Astrocyte (in vitro differentiated cells and primary cell): ENCODE measurements at regions not wholly inside any gene's neighbourhood (a gene's known extent, or its start where the extent isn't known, plus 50 kb on each side); places are given as distances from the start of the nearest gene placed in this dataset.

Source experiments
- DNase-seq: peaks from one replicate; pipeline ENCODE4 v3.0.0-alpha.2; 2010; ENCODE audit warnings: low read depth
- FAIRE-seq: peaks from 2 replicates; lab custom pipeline; 2011; peaks lifted over from hg19 to GRCh38; lab: Jason Lieb, UNC
- H2AFZ ChIP-seq: 2 replicates; pipeline ENCODE4 v1.6.0; 2012; ENCODE audit warnings: low read depth, low read length, inconsistent platforms
- H3K27ac ChIP-seq: 2 replicates; pipeline ENCODE4 v1.5.1; 2011; ENCODE audit warnings: low read depth, low read length, inconsistent platforms
- H3K27me3 ChIP-seq: 2 replicates; pipeline ENCODE4 v1.6.0; 2011; ENCODE audit warnings: low read length, inconsistent platforms; ENCODE audit not compliant: insufficient read depth
- H3K36me3 ChIP-seq: 2 replicates; pipeline ENCODE4 v1.5.1; 2011; ENCODE audit warnings: low read length, inconsistent platforms; ENCODE audit not compliant: insufficient read depth
- H3K4me1 ChIP-seq: 2 replicates; pipeline ENCODE4 v1.5.1; 2011; ENCODE audit warnings: low read length, inconsistent platforms; ENCODE audit not compliant: insufficient read depth
- H3K4me2 ChIP-seq: 2 replicates; pipeline ENCODE4 v1.6.0; 2012; ENCODE audit warnings: low read length, inconsistent platforms
- H3K4me3 ChIP-seq: 2 replicates; pipeline ENCODE4 v1.5.1; 2011; ENCODE audit warnings: low read depth, mild to moderate bottlenecking, low read length, inconsistent platforms; ENCODE audit not compliant: insufficient read depth
- H3K79me2 ChIP-seq: 2 replicates; pipeline ENCODE4 v1.6.0; 2012; ENCODE audit warnings: mild to moderate bottlenecking, low read length, inconsistent platforms; ENCODE audit not compliant: insufficient read depth
- H3K9ac ChIP-seq: 2 replicates; pipeline ENCODE4 v1.6.0; 2012; ENCODE audit warnings: mild to moderate bottlenecking, low read length, inconsistent platforms
- H3K9me3 ChIP-seq: 2 replicates; pipeline ENCODE4 v1.5.1; 2012; ENCODE audit warnings: low read depth, mild to moderate bottlenecking, low read length, inconsistent platforms; ENCODE audit not compliant: insufficient read depth
- H4K20me1 ChIP-seq: 2 replicates; pipeline ENCODE4 v1.6.0; 2012; ENCODE audit warnings: low read length, inconsistent platforms; ENCODE audit not compliant: insufficient read depth
- H3K27ac Mint-ChIP-seq: one replicate; pipeline ENCODE4 v1.8.0; 2021; ENCODE audit warnings: mild to moderate bottlenecking, mixed read lengths; ENCODE audit not compliant: unreplicated experiment
- H3K27me3 Mint-ChIP-seq: one replicate; pipeline ENCODE4 v1.8.0; 2021; ENCODE audit warnings: low read depth, mixed read lengths; ENCODE audit not compliant: unreplicated experiment
- H3K36me3 Mint-ChIP-seq: one replicate; pipeline ENCODE4 v1.8.0; 2021; ENCODE audit warnings: low read depth, mixed read lengths; ENCODE audit not compliant: unreplicated experiment
- H3K4me1 Mint-ChIP-seq: one replicate; pipeline ENCODE4 v1.8.0; 2021; ENCODE audit warnings: low read depth, mixed read lengths; ENCODE audit not compliant: unreplicated experiment
- H3K4me3 Mint-ChIP-seq: one replicate; pipeline ENCODE4 v1.8.0; 2021; ENCODE audit warnings: mild to moderate bottlenecking, moderate library complexity, mixed read lengths; ENCODE audit not compliant: unreplicated experiment
- H3K9me3 Mint-ChIP-seq: one replicate; pipeline ENCODE4 v1.8.0; 2021; ENCODE audit warnings: mild to moderate bottlenecking, mixed read lengths; ENCODE audit not compliant: unreplicated experiment
- EZH2 ChIP-seq: IDR thresholded peaks from 2 replicates; pipeline ENCODE4 v1.6.1; 2012; ENCODE audit warnings: mild to moderate bottlenecking, low read length, inconsistent platforms; ENCODE audit not compliant: insufficient read depth
- TF ChIP-seq, protein P1 (sequence below): IDR thresholded peaks from 2 replicates; pipeline ENCODE4 v1.5.1; 2011; ENCODE audit warnings: low read depth, mild to moderate bottlenecking, inconsistent platforms, low read length, moderate library complexity; ENCODE audit not compliant: insufficient read depth

DNA sequence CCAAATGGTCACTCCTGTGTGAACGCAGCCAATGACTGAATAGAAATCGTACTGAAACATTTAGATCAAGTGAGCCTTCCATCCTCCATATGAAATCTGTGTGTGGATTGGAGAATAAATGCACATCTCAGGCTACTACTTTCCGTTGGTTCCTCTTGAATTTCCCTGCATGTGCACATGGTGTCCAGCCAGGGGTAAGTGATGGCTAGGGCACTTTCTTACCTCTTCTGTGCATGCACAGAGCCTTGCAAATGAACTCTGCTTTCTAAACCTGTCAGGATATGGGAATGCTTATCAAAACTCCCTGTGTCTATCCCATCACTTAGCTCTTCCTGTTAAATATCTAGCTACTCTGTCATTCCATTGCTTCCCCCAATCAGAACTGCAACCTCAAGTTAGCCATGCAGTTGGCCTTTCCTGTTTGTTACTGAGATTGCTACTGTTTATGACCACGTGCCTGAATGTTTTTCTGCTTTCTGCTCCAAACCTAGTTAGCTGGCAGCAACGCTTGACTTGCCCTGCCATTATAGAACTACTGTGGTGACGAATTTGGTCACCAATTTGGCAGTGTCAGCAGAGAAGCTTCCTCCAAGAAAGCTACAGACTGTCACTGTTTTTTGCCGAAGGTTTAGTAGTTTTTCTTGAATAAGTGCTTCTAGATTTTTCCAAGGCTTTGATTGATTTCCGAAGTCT, 661.6 kb downstream of the LRRC70 start:
- no peak overlapping the region for H3K9ac ChIP-seq
- H3K4me1 ChIP-seq = no peaks in the 10 kb centered on the region
- H3K27ac Mint-ChIP-seq = no peak overlapping the region
- H3K4me3 Mint-ChIP-seq = no peak overlapping the region
- no peak overlapping the region for H3K27ac ChIP-seq
- H3K4me2 ChIP-seq = no peak overlapping the region
- H3K4me3 ChIP-seq = no peak overlapping the region
- TF ChIP-seq EZH2 = no peak
- TF ChIP-seq, protein P1, sequence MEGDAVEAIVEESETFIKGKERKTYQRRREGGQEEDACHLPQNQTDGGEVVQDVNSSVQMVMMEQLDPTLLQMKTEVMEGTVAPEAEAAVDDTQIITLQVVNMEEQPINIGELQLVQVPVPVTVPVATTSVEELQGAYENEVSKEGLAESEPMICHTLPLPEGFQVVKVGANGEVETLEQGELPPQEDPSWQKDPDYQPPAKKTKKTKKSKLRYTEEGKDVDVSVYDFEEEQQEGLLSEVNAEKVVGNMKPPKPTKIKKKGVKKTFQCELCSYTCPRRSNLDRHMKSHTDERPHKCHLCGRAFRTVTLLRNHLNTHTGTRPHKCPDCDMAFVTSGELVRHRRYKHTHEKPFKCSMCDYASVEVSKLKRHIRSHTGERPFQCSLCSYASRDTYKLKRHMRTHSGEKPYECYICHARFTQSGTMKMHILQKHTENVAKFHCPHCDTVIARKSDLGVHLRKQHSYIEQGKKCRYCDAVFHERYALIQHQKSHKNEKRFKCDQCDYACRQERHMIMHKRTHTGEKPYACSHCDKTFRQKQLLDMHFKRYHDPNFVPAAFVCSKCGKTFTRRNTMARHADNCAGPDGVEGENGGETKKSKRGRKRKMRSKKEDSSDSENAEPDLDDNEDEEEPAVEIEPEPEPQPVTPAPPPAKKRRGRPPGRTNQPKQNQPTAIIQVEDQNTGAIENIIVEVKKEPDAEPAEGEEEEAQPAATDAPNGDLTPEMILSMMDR = no peak
- peaks cover 3% of the 10 kb centered on the region for H3K4me1 Mint-ChIP-seq
- no peak for DNase-seq
- no peaks in the 10 kb centered on the region for H3K79me2 ChIP-seq
- no peaks in the 10 kb centered on the region for H3K27me3 ChIP-seq
- no peak overlapping the region for H2AFZ ChIP-seq
- H3K27me3 Mint-ChIP-seq = no peaks in the 10 kb centered on the region
- no peaks in the 10 kb centered on the region for H3K36me3 ChIP-seq
- H4K20me1 ChIP-seq = no peaks in the 10 kb centered on the region
- H3K9me3 Mint-ChIP-seq = no peaks in the 10 kb centered on the region
- H3K36me3 Mint-ChIP-seq = no peaks in the 10 kb centered on the region
- no peaks in the 10 kb centered on the region for H3K9me3 ChIP-seq
- no peak for FAIRE-seq

DNA sequence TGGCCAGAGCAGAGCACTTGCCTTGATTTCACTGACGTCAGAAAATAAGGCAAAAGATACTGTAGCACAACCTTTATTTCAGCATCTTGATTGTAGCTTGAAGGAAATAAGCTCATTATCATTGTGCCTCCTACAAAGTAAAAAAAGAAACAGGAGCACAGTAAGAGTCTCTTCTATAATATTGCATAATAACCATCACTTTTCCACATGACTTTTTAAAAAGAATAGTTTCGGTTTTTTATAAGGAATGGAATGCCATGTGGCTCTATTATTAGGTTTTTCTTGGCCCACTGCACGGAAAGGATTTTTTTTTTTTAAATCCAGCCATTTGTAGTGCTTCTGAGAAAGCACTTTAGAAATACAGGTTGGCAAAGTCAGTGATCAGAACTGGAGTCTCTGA, 655.3 kb downstream of the LRRC70 start:
- Histone ChIP-seq H3K4me2 (no peak overlapping the region), H4K20me1 (no peaks in the 10 kb centered on the region), H3K9me3 (no peaks in the 10 kb centered on the region), H3K27me3 (no peaks in the 10 kb centered on the region), H2AFZ (peak overlapping the region; percentile 1), H3K4me3 (no peak overlapping the region), H3K27ac (no peak overlapping the region), H3K36me3 (no peaks in the 10 kb centered on the region), H3K9ac (no peak overlapping the region), H3K4me1 (no peaks in the 10 kb centered on the region), H3K79me2 (no peaks in the 10 kb centered on the region)
- Mint-ChIP-seq H3K4me3 (no peak overlapping the region), H3K36me3 (no peaks in the 10 kb centered on the region), H3K4me1 (no peaks in the 10 kb centered on the region), H3K9me3 (no peaks in the 10 kb centered on the region), H3K27ac (no peak overlapping the region), H3K27me3 (peaks cover 2% of the 10 kb centered on the region)
- no peak for TF ChIP-seq EZH2
- TF ChIP-seq, protein P1 = no peak
- FAIRE-seq = no peak
- peak; percentile 7 for DNase-seq

DNA sequence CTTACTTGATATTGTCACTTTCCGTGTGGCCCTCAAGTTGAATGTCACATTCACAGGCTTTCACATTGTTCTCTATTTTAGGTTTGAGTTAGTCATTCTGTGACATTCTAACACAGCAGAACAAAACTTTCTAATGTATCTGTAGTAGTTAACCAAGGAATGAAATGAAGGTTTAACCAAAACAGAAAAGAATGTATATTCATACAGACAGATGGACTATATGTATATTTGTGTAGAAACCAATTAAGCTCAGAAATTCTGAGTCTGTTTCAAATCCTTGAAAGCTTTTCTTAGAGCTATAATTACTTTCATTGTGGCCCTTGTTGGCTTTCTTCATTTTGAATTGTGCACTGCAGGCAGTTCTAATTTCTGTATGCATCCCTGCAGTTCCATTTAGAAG, 654.7 kb downstream of the LRRC70 start:
- Histone ChIP-seq H3K4me3 (no peak overlapping the region), H3K27me3 (no peaks in the 10 kb centered on the region), H2AFZ (no peak overlapping the region), H3K9ac (no peak overlapping the region), H3K79me2 (no peaks in the 10 kb centered on the region), H4K20me1 (no peaks in the 10 kb centered on the region), H3K27ac (no peak overlapping the region), H3K9me3 (no peaks in the 10 kb centered on the region), H3K4me2 (no peak overlapping the region), H3K36me3 (no peaks in the 10 kb centered on the region), H3K4me1 (no peaks in the 10 kb centered on the region)
- no peaks in the 10 kb centered on the region for H3K4me1 Mint-ChIP-seq
- no peak overlapping the region for H3K4me3 Mint-ChIP-seq
- FAIRE-seq (no peak), DNase-seq (no peak)
- peaks cover 2% of the 10 kb centered on the region for H3K27me3 Mint-ChIP-seq
- H3K9me3 Mint-ChIP-seq = no peaks in the 10 kb centered on the region
- H3K27ac Mint-ChIP-seq = no peak overlapping the region
- TF ChIP-seq, protein P1 = no peak
- TF ChIP-seq EZH2 = no peak
- H3K36me3 Mint-ChIP-seq = no peaks in the 10 kb centered on the region
